ENCODE measurements at regions not wholly inside any gene's neighbourhood (a gene's known extent, or its start where the extent isn't known, plus 50 kb on each side); places are given as distances from the start of the nearest gene placed in this dataset.

DNA sequence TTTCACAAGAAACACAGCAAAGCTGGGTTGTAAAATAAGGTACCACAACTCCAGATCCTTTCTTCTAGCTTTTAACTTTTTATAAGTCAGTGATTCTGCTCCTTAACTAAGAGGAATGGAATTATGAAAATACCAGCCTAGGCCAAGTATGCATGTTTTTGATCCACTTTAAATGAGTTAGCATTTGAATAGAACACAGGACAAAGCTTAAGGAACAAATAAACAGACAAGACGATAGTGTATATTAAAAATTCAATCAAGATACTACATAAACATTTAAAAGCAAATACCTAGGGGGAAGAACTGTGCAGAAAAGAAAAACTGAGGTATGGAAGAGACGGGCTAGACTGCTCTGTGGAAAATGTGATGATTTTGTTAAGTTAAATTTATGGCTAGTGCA is 200.7 kb downstream of the LURAP1L start:
- no peak overlapping the region for H3K4me3 ChIP-seq (ENCODE audit: insufficient read depth, low read depth, low read length)
- no peak overlapping the region for H3K9ac ChIP-seq (ENCODE audit: low read length)
- H3K4me1 ChIP-seq (ENCODE audit: insufficient read depth, low read length): no peaks in the 10 kb centered on the region
- Mint-ChIP-seq H3K9me3 (ENCODE audit: unreplicated experiment) (peaks cover 6% of the 10 kb centered on the region), H3K36me3 (ENCODE audit: low read depth, unreplicated experiment) (no peaks in the 10 kb centered on the region), H3K27ac (ENCODE audit: unreplicated experiment) (no peak overlapping the region), H3K27me3 (ENCODE audit: low read depth, unreplicated experiment) (no peaks in the 10 kb centered on the region), H3K4me3 (ENCODE audit: unreplicated experiment) (no peak overlapping the region), H3K4me1 (ENCODE audit: low read depth, unreplicated experiment) (peaks cover 10% of the 10 kb centered on the region)
- H3K36me3 ChIP-seq (ENCODE audit: insufficient read depth, low read length): no peaks in the 10 kb centered on the region
- DNase-seq (ENCODE audit: low read depth) (no peak), FAIRE-seq (no peak)
- no peaks in the 10 kb centered on the region for H3K79me2 ChIP-seq (ENCODE audit: insufficient read depth, low read length)
- H2AFZ ChIP-seq (ENCODE audit: low read depth, low read length): no peak overlapping the region
- H3K4me2 ChIP-seq (ENCODE audit: low read length): no peak overlapping the region
- no peaks in the 10 kb centered on the region for H4K20me1 ChIP-seq (ENCODE audit: insufficient read depth, low read length)
- no peak for TF ChIP-seq EZH2 (IDR thresholded peaks at IDR 0.05; ENCODE audit: insufficient read depth, low read length)
- H3K9me3 ChIP-seq (ENCODE audit: insufficient read depth, low read depth, low read length): no peaks in the 10 kb centered on the region
- no peaks in the 10 kb centered on the region for H3K27me3 ChIP-seq (ENCODE audit: insufficient read depth, low read length)
- H3K27ac ChIP-seq (ENCODE audit: low read depth, low read length): no peak overlapping the region

DNA sequence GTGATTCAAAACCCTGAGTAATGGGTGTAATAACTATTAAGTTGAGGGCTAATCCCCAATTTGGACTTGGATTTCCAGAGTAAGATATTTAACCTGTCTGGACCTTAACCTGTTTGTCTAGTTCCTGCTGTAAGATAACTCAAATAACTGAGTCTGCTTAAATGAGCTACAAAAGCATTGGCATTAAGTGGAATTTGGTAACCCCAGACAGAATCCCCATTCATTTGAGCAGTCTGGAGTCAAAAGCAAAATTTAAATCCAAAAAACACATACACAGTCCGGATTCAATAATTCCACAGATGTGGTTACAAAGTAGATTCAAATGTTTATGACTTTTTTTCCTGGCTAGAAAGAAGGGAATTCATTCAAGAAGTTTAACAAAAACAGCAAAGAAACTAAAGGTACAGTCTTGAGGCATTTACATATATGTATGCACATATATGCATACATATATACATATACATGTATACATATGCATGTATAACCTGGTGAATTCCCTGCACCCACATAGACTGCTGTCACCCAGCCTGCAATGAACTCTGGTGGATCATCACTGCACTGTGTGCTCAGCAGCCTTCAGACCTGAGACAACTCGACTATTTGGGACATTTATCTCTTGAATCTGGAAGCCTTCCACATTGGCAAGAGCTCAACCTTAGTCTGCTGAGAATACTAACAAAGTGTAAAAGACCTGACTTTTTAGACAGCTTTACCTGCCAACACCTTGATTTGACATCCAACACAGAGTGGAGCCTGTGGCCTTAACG is 205.4 kb downstream of the LURAP1L start:
- H3K4me1 Mint-ChIP-seq (ENCODE audit: low read depth, unreplicated experiment): no peaks in the 10 kb centered on the region
- Histone ChIP-seq H3K9me3 (ENCODE audit: insufficient read depth, low read depth, low read length) (no peaks in the 10 kb centered on the region), H3K4me2 (ENCODE audit: low read length) (no peak overlapping the region), H3K36me3 (ENCODE audit: insufficient read depth, low read length) (no peaks in the 10 kb centered on the region), H4K20me1 (ENCODE audit: insufficient read depth, low read length) (no peaks in the 10 kb centered on the region), H3K9ac (ENCODE audit: low read length) (no peak overlapping the region), H3K4me1 (ENCODE audit: insufficient read depth, low read length) (no peaks in the 10 kb centered on the region), H2AFZ (ENCODE audit: low read depth, low read length) (no peak overlapping the region), H3K4me3 (ENCODE audit: insufficient read depth, low read depth, low read length) (no peak overlapping the region), H3K79me2 (ENCODE audit: insufficient read depth, low read length) (no peaks in the 10 kb centered on the region), H3K27ac (ENCODE audit: low read depth, low read length) (no peak overlapping the region), H3K27me3 (ENCODE audit: insufficient read depth, low read length) (no peaks in the 10 kb centered on the region)
- H3K27me3 Mint-ChIP-seq (ENCODE audit: low read depth, unreplicated experiment): no peaks in the 10 kb centered on the region
- no peaks in the 10 kb centered on the region for H3K36me3 Mint-ChIP-seq (ENCODE audit: low read depth, unreplicated experiment)
- DNase-seq (ENCODE audit: low read depth) (no peak), FAIRE-seq (no peak)
- no peak for TF ChIP-seq EZH2 (IDR thresholded peaks at IDR 0.05; ENCODE audit: insufficient read depth, low read length)
- TF ChIP-seq, protein P1, sequence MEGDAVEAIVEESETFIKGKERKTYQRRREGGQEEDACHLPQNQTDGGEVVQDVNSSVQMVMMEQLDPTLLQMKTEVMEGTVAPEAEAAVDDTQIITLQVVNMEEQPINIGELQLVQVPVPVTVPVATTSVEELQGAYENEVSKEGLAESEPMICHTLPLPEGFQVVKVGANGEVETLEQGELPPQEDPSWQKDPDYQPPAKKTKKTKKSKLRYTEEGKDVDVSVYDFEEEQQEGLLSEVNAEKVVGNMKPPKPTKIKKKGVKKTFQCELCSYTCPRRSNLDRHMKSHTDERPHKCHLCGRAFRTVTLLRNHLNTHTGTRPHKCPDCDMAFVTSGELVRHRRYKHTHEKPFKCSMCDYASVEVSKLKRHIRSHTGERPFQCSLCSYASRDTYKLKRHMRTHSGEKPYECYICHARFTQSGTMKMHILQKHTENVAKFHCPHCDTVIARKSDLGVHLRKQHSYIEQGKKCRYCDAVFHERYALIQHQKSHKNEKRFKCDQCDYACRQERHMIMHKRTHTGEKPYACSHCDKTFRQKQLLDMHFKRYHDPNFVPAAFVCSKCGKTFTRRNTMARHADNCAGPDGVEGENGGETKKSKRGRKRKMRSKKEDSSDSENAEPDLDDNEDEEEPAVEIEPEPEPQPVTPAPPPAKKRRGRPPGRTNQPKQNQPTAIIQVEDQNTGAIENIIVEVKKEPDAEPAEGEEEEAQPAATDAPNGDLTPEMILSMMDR (IDR thresholded peaks at IDR 0.05; ENCODE audit: insufficient read depth, low read depth, low read length): no peak
- peaks cover 8% of the 10 kb centered on the region for H3K9me3 Mint-ChIP-seq (ENCODE audit: unreplicated experiment)
- H3K4me3 Mint-ChIP-seq (ENCODE audit: unreplicated experiment): no peak overlapping the region
- H3K27ac Mint-ChIP-seq (ENCODE audit: unreplicated experiment): no peak overlapping the region

DNA sequence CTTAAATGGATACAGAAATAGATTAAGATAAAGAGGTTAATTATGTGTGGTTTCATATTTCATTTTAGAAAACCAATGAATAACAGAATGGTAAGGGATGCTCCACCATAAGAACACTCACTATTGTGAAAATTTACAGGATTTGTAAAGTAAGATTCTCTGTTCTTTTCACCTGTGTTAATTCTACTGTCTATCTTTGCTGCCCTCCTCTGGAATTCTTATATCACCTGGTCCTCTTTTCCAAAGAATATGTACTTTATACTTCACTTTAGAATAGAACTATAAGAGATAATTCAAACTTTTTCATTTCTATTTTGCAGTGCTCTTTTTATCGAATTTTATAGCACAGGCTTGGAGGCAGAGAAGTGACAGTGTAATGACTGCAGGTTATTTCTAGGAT is 213.4 kb downstream of the LURAP1L start:
- Mint-ChIP-seq H3K4me3 (ENCODE audit: unreplicated experiment) (no peak overlapping the region), H3K4me1 (ENCODE audit: low read depth, unreplicated experiment) (no peaks in the 10 kb centered on the region), H3K9me3 (ENCODE audit: unreplicated experiment) (no peaks in the 10 kb centered on the region), H3K36me3 (ENCODE audit: low read depth, unreplicated experiment) (no peaks in the 10 kb centered on the region), H3K27ac (ENCODE audit: unreplicated experiment) (no peak overlapping the region), H3K27me3 (ENCODE audit: low read depth, unreplicated experiment) (no peaks in the 10 kb centered on the region)
- Histone ChIP-seq H3K36me3 (ENCODE audit: insufficient read depth, low read length) (no peaks in the 10 kb centered on the region), H3K4me2 (ENCODE audit: low read length) (no peak overlapping the region), H3K4me1 (ENCODE audit: insufficient read depth, low read length) (no peaks in the 10 kb centered on the region), H3K27ac (ENCODE audit: low read depth, low read length) (no peak overlapping the region), H3K9me3 (ENCODE audit: insufficient read depth, low read depth, low read length) (no peaks in the 10 kb centered on the region), H3K4me3 (ENCODE audit: insufficient read depth, low read depth, low read length) (no peak overlapping the region), H3K27me3 (ENCODE audit: insufficient read depth, low read length) (no peaks in the 10 kb centered on the region), H2AFZ (ENCODE audit: low read depth, low read length) (no peak overlapping the region), H3K79me2 (ENCODE audit: insufficient read depth, low read length) (no peaks in the 10 kb centered on the region), H3K9ac (ENCODE audit: low read length) (no peak overlapping the region), H4K20me1 (ENCODE audit: insufficient read depth, low read length) (no peaks in the 10 kb centered on the region)
- TF ChIP-seq, protein P1 (IDR thresholded peaks at IDR 0.05; ENCODE audit: insufficient read depth, low read depth, low read length): no peak
- TF ChIP-seq EZH2 (IDR thresholded peaks at IDR 0.05; ENCODE audit: insufficient read depth, low read length): no peak
- DNase-seq (ENCODE audit: low read depth) (no peak), FAIRE-seq (no peak)
